ENCODE measurements at regions not wholly inside any gene's neighbourhood (a gene's known extent, or its start where the extent isn't known, plus 50 kb on each side); places are given as distances from the start of the nearest gene placed in this dataset.

- WGBS = 88% methylated on average over 8 of the region's 8 CpGs
- Histone ChIP-seq H3K4me1 (no peaks in the 10 kb centered on the region), H3K27ac (no peak overlapping the region), H3K36me3 (no peaks in the 10 kb centered on the region), H3K9me3 (no peaks in the 10 kb centered on the region), H3K27me3 (no peaks in the 10 kb centered on the region), H3K4me3 (no peak overlapping the region)
- no peak for TF ChIP-seq CTCF (IDR thresholded peaks at IDR 0.05)
- DNase-seq (ENCODE audit: low spot score in 2 of 2) = no peak
These were observed 330.8 kb downstream of the PRL start for GRCh38 chr6:21965953-21966539.

DNA sequence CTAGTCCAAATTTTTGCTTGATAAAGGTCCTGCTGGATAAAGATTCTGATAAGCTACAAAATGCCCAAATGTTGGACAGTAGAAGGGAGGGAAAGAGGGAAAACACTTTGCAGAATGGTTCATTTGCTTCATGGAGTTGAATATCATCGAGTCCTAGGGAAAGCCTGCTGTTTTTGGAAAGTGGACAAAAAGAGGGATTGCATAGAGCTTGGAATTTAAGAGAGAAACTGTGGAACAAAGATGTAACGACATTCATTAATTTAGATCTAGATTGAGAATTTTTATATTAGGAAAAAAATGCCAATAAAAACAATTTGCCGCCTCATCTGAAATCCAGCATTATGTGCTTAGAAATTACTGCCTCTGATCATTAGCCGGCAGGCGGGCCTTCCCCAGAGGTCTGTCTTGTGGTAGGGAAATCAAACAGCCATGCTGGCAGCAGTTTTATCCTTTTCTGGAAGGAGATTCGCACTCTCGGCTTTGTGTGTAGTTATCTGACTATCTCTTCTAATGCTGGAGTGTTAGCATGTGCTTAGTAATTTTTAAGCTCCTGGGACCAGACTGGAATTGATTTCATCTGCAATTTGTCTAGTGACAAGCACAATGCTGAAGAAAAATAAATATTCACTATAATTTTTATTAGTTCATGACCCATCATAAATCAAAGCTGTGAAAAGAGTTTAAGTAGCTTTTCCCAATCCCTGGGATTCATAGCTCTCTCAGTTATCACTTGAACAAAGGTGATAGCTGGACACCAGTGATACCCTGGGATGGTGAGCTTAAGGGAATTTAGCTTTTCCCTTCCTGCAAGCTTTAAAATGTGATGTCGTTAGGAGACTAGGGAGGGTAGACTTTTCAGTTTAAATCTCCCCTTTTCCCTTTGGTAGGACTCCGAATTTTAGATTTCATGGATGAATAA lies 329.5 kb downstream of the PRL start:
- Histone ChIP-seq H3K4me1 (no peaks in the 10 kb centered on the region), H3K27me3 (no peaks in the 10 kb centered on the region), H3K36me3 (no peaks in the 10 kb centered on the region), H3K27ac (no peak overlapping the region), H3K4me3 (no peak overlapping the region), H3K9me3 (no peaks in the 10 kb centered on the region)
- TF ChIP-seq POLR2AphosphoS5 (IDR thresholded peaks at IDR 0.05) (no peak), POLR2A (IDR thresholded peaks at IDR 0.05) (no peak), EP300 (IDR thresholded peaks at IDR 0.05) (no peak), CTCF (IDR thresholded peaks at IDR 0.05) (no peak)
- 68% methylated on average over 9 of the region's 9 CpGs for WGBS
- no peak for DNase-seq (ENCODE audit: low spot score in 2 of 2)

GRCh38 chr6:21968411-21968810 lies 328.4 kb downstream of the PRL start:
- 72% methylated on average over 2 of the region's 2 CpGs for whole genome bisulfite sequencing
- Histone ChIP-seq H3K4me3 (no peak overlapping the region), H3K36me3 (no peaks in the 10 kb centered on the region), H3K9me3 (no peaks in the 10 kb centered on the region), H3K27me3 (no peaks in the 10 kb centered on the region), H3K27ac (no peak overlapping the region), H3K4me1 (no peaks in the 10 kb centered on the region)
- DNase-seq (ENCODE audit: low spot score in 2 of 2) = no peak
- no peak for TF ChIP-seq CTCF (IDR thresholded peaks at IDR 0.05)
- no peak for TF ChIP-seq EP300 (IDR thresholded peaks at IDR 0.05)
- TF ChIP-seq POLR2A (IDR thresholded peaks at IDR 0.05) = no peak
- no peak for TF ChIP-seq POLR2AphosphoS5 (IDR thresholded peaks at IDR 0.05)

- Histone ChIP-seq H3K36me3 (no peaks in the 10 kb centered on the region), H3K4me3 (no peak overlapping the region), H3K27me3 (no peaks in the 10 kb centered on the region), H3K9me3 (no peaks in the 10 kb centered on the region), H3K4me1 (no peaks in the 10 kb centered on the region), H3K27ac (no peak overlapping the region)
- WGBS = 93% methylated on average over 4 of the region's 4 CpGs
- no peak for TF ChIP-seq CTCF (IDR thresholded peaks at IDR 0.05)
- no peak for TF ChIP-seq POLR2A (IDR thresholded peaks at IDR 0.05)
- no peak for TF ChIP-seq POLR2AphosphoS5 (IDR thresholded peaks at IDR 0.05)
- TF ChIP-seq EP300 (IDR thresholded peaks at IDR 0.05) = no peak
- DNase-seq (ENCODE audit: low spot score in 2 of 2) = no peak
These were observed 327.6 kb downstream of the PRL start for GRCh38 chr6:21969192-21969591.

- TF ChIP-seq POLR2AphosphoS5 (IDR thresholded peaks at IDR 0.05) = no peak
- no peak for TF ChIP-seq CTCF (IDR thresholded peaks at IDR 0.05)
- no peak for TF ChIP-seq POLR2A (IDR thresholded peaks at IDR 0.05)
- Histone ChIP-seq H3K4me3 (no peak overlapping the region), H3K36me3 (no peaks in the 10 kb centered on the region), H3K9me3 (no peaks in the 10 kb centered on the region), H3K4me1 (no peaks in the 10 kb centered on the region), H3K27ac (no peak overlapping the region), H3K27me3 (no peaks in the 10 kb centered on the region)
- WGBS = 54% methylated on average over 9 of the region's 9 CpGs
- no peak for DNase-seq (ENCODE audit: low spot score in 2 of 2)
These were observed 326.1 kb downstream of the PRL start for GRCh38 chr6:21970569-21971300.

All from suprapubic skin (tissue), 4 donors.